GM21737 (cell line): ENCODE measurements at regions not wholly inside any gene's neighbourhood (a gene's known extent, or its start where the extent isn't known, plus 50 kb on each side); places are given as distances from the start of the nearest gene placed in this dataset.
A peak's percentile ranks its signal among the peaks of the same experiment; 100 is the strongest.

Experiments
- ATAC-seq: cut with Tn5 transposase; IDR thresholded peaks from one replicate; pipeline ENCODE4 v1.9.1; 2021; ENCODE audit warnings: mild to moderate bottlenecking, moderate library complexity; ENCODE audit not compliant: unreplicated experiment

- no peak for ATAC-seq
Observed at GRCh38 chrY:21169821-21170220, 341.3 kb upstream of the RBMY1B start.

- ATAC-seq, result no peak
Observed at GRCh38 chrY:21174697-21175463, 336.3 kb upstream of the RBMY1B start.

DNA sequence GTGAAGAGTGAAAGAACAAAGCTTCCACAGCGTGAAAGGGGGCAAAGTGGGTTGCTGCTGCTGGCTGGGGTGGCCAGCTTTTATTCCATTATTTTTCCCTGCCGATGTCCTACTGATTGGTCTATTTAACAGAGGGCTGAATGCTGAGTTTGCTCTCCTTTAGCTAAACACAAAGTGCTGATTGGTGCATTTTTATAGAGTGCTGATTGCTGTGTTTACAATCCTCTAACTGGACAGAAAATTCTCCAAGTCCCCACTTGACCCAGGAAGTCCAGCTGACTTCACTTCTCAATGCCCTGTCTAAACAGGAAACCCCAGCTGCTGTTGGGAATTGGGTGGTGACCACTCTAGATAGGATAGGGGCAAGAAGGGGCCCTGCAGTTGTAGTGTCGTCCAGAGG is 335.6 kb upstream of the RBMY1B start:
- no peak for ATAC-seq

GRCh38 chrY:21177306-21177800 is 333.8 kb upstream of the RBMY1B start:
- ATAC-seq, result no peak

GRCh38 chrY:21178281-21178680 is 332.9 kb upstream of the RBMY1B start:
- no peak for ATAC-seq

GRCh38 chrY:21180921-21181320 is 330.2 kb upstream of the RBMY1B start:
- no peak for ATAC-seq

- ATAC-seq, result no peak
Observed at GRCh38 chrY:21184271-21184670, 326.9 kb upstream of the RBMY1B start.

DNA sequence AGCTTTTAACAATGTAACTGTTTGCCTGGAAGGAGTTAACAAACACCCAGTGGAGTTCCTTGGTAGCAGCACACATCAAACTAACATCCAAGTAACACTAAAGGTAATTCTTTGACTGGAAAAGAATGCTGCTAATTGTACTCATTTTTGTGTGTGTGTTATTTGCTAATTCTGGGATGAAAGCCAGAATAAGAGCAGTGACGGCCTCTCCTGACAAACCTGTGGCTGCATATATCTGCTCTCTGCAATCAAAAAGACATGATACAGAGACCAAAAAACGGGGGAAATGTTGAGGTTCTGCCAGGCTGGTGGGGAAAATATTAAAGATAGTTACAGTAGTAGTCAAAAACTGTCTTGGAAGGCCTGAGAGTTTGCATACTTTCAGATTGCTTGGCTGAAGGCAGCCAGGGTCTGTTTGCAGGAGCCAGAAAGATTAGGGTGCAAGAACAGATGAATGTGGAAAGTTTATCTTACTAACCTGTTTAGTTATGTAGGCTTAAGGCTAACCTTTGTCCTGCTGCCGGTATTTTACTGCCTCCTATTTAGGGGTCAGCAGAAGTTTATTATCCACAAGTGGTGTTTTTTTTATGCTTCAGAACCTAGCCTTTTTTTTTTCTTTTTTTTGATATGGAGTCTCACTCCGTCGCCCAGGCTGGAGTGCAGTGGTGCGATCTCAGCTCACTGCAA is 325.6 kb upstream of the RBMY1B start:
- no peak for ATAC-seq

DNA sequence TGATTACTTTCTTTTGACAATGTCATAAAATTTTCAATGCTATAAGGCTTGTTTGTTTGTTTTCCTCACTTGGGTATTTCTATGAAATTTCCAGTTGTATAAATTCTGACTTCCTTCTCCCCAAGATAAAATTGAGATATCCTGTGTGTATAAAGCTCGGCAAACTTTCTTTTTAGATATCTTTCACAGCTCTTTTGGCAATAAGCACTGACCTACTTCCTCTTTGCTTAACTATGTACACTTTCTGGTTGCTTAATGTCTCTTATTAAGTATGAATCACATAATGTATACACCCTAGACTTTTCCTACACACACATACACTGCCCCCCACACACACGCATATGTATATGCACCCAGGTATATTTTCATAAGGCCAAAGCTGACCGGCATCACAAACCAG is 318.4 kb upstream of the RBMY1B start:
- no peak for ATAC-seq

DNA sequence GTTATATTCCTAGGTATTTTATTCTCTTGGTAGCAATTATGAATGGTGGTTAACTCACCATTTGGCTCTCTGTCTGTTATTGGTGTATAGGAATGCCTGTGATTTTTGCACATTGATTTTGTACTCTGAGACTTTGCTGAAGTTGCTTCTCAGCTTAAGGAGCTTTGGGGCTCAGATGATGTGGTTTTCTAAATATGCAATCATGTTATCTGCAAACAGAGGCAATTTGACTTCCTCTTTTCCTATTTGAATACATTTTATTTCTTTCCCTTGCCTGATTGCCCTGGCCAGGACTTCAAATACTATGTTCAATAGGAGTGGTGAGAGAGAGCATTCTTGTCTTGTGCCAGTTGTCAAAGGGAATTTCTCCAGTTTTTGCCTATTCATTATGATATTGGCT is 310.9 kb upstream of the RBMY1B start:
- no peak for ATAC-seq

GRCh38 chrY:21227849-21228248 is 283.3 kb upstream of the RBMY1B start:
- peak; percentile 84 for ATAC-seq

GRCh38 chrY:21240221-21240620 is 270.9 kb upstream of the RBMY1B start:
- ATAC-seq, result peak; percentile 88

- ATAC-seq, result no peak
Observed at GRCh38 chrY:21240662-21241310, 270.4 kb upstream of the RBMY1B start.

- no peak for ATAC-seq
Observed at GRCh38 chrY:21242793-21243192, 268.3 kb upstream of the RBMY1B start.

- ATAC-seq, result no peak
Observed at GRCh38 chrY:21246780-21247179, 264.4 kb upstream of the RBMY1B start.

- no peak for ATAC-seq
Observed at GRCh38 chrY:21248591-21248990, 262.5 kb upstream of the RBMY1B start.

GRCh38 chrY:21253455-21254248 is 257.5 kb upstream of the RBMY1B start:
- ATAC-seq, result no peak

DNA sequence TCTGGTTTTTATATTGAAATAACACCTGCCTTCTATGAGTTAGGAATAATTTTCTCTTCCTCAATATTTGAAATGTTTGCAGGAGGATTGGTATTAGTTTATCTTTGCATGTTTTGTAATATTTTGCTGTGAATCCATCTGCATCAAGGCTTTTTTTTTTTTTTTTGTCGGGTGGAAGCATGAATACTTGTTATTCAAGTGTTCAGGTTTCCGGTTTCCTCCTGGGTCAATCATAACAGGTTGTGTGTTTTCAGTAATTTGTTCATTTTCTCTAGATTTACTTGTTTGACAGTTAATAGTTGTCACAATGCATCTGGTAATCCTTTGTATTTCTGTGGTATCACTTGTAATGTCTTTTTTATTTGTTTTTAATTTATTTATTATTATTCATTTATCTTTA is 256.7 kb upstream of the RBMY1B start:
- no peak for ATAC-seq

- peak; percentile 80 for ATAC-seq
Observed at GRCh38 chrY:21256820-21257219, 254.3 kb upstream of the RBMY1B start.

DNA sequence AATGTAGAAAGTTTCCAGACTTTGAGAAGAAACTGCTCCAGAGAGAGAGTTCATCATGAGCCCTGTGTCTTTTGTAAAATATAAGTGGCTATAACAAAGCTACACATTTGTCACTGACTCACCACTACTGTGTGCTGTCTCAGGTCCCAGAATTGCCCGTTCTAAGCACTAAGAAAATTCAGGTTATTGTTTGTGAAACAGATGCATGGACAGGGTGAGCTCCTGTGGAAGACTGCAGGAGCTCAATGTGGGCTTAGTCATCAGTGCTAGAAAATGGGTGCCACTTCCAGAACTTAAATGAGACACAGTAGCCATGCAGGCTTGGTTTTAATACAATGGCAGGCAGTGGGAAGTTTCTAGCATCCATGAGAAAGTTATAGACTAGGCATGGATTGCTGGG is 251.4 kb upstream of the RBMY1B start:
- no peak for ATAC-seq

GRCh38 chrY:21260325-21260724 is 250.8 kb upstream of the RBMY1B start:
- ATAC-seq, result no peak
